ENCODE measurements at regions not wholly inside any gene's neighbourhood (a gene's known extent, or its start where the extent isn't known, plus 50 kb on each side); places are given as distances from the start of the nearest gene placed in this dataset.

GRCh38 chr12:46514886-46515285, 142.3 kb upstream of the SLC38A2 start:
- H3K9me3 ChIP-seq (ENCODE audit: control insufficient read depth in 1 of 2, insufficient read depth in 1 of 2, low read depth in 1 of 2, low read length in 2 of 2), result peaks cover 0 to 3% of the 10 kb centered on the region in 2 experiments; a peak in 1 of 4 replicates
- no TSS peak for BruUV-seq (replicated peaks)
- ChIA-PET RAD21 (ENCODE audit: low non-redundant PET in 1 of 2, low total read pairs in 2 of 2, uncharacterized antibody in 2 of 2, unreplicated experiment in 2 of 2) (no interaction called here), POLR2A (interaction anchor here (2.0 kb wide), 1 partner anchor 9 kb away, joined by 11 read pairs; no protein-coding TSS in a partner anchor), CTCF (no interaction called here)
- intact Hi-C loops (cut with micrococcal nuclease), result loop anchor here (5.0 kb wide), 1 partner anchor 1397 kb away; no protein-coding TSS in a partner anchor
- H2AFZ ChIP-seq (ENCODE audit: low read depth, low read length, poor library complexity, severe bottlenecking), result no peak overlapping the region
- no peak overlapping the region for H3K27ac ChIP-seq (ENCODE audit: low read depth, low read length)
- ATAC-seq (no peak), DNase-seq (ENCODE audit: low read depth, low spot score) (no peak)
- H3K9ac ChIP-seq (ENCODE audit: low read length), result no peak overlapping the region
- TF ChIP-seq ELF1 (IDR thresholded peaks at IDR 0.05; ENCODE audit: borderline replicate concordance, low read depth), result no peak
- no peak for TF ChIP-seq EGR1 (IDR thresholded peaks at IDR 0.05; ENCODE audit: low read depth)
- no peak for TF ChIP-seq ZBTB33 (IDR thresholded peaks at IDR 0.05; ENCODE audit: extremely low read depth, insufficient replicate concordance, low read length)
- no peak for TF ChIP-seq ZNF274 (IDR thresholded peaks at IDR 0.05; ENCODE audit: low read depth, low read length)
- no peak for TF ChIP-seq YY1 (IDR thresholded peaks at IDR 0.05; ENCODE audit: extremely low read depth, insufficient replicate concordance, low read depth, low read length)
- no peak for TF ChIP-seq EZH2 (IDR thresholded peaks at IDR 0.05)
- no peak for TF ChIP-seq SP1 (IDR thresholded peaks at IDR 0.05; ENCODE audit: low read depth)
- no peak for TF ChIP-seq CEBPB (IDR thresholded peaks at IDR 0.05; ENCODE audit: low read depth)
- no peak for TF ChIP-seq TCF7L2 (IDR thresholded peaks at IDR 0.05; ENCODE audit: borderline replicate concordance, extremely low read depth, insufficient read depth, insufficient read length)
- TF ChIP-seq JUND (IDR thresholded peaks at IDR 0.05), result no peak
- TF ChIP-seq POLR2A (IDR thresholded peaks at IDR 0.05; ENCODE audit: borderline replicate concordance, extremely low read depth, insufficient read depth, insufficient read length), result no peak
- no peak for TF ChIP-seq REST (IDR thresholded peaks at IDR 0.05; ENCODE audit: low read depth)
- TF ChIP-seq EZH2phosphoT487 (IDR thresholded peaks at IDR 0.05; ENCODE audit: borderline replicate concordance), result no peak
- TF ChIP-seq ATF3 (IDR thresholded peaks at IDR 0.05), result no peak
- TF ChIP-seq RAD21 (IDR thresholded peaks at IDR 0.05; ENCODE audit: low read depth), result no peak
- TF ChIP-seq CTCF (IDR thresholded peaks at IDR 0.05 in 2 of 3, conservative IDR thresholded peaks at IDR 0.05 in 1 of 3; ENCODE audit: borderline replicate concordance in 1 of 3, insufficient read depth in 1 of 3, low read depth in 2 of 3, low read length in 2 of 3), result no peak
- no peaks in the 10 kb centered on the region for H3K27me3 ChIP-seq (ENCODE audit: insufficient read depth, low read length)
- no peaks in the 10 kb centered on the region for H3K9me2 ChIP-seq (ENCODE audit: insufficient read depth)
- no peaks in the 10 kb centered on the region for H4K20me1 ChIP-seq (ENCODE audit: insufficient read depth)
- no peaks in the 10 kb centered on the region; the same call in 1 of the 2 replicates for H3K79me2 ChIP-seq (ENCODE audit: insufficient read depth, low read length)
- H3K4me1 ChIP-seq (ENCODE audit: control insufficient read depth in 1 of 2, insufficient read depth in 2 of 2, low read length in 2 of 2), result peaks cover 0 to 12% of the 10 kb centered on the region in 2 experiments; a peak in 2 of 4 replicates
- no peak overlapping the region for H3K4me3 ChIP-seq (replicated peaks in 1 of 2; ENCODE audit: low read depth in 1 of 2, low read length in 2 of 2)
- no peak overlapping the region for H3K4me2 ChIP-seq (ENCODE audit: low read length)
- peaks cover 0 to 9% of the 10 kb centered on the region in 2 experiments; a peak in 1 of 4 replicates for H3K36me3 ChIP-seq (ENCODE audit: control insufficient read depth in 1 of 2, insufficient read depth in 2 of 2, low read length in 2 of 2)

All from HCT116 (cell line).